IMR-90 (cell line): ENCODE measurements at regions not wholly inside any gene's neighbourhood (a gene's known extent, or its start where the extent isn't known, plus 50 kb on each side); places are given as distances from the start of the nearest gene placed in this dataset.

Experiments
- ATAC-seq: fragments of 200-7000 bp; cut with Tn5 transposase; 2 replicates; pipeline ENCODE4 v1.9.1; 2020; ENCODE audit warnings: low read depth, mild to moderate bottlenecking, moderate library complexity
- BruUV-seq: library from RNA; stranded (reverse); fragments of 400-500 nt; replicated peaks from 2 replicates; lab custom pipeline; 2021; lab: Mats Ljungman, UMichigan
- CTCF ChIA-PET: fragments of 300-600 bp; formaldehyde crosslinking; extraction: SDS; loops from one replicate; lab custom pipeline; 2021; ENCODE audit warnings: antibody characterized with exemption; lab: Yijun Ruan, JAX
- POLR2A ChIA-PET: fragments of 300-600 bp; sonication (Branson Sonifier 250); formaldehyde crosslinking; loops from one replicate; lab custom pipeline; 2022; ENCODE audit warnings: antibody characterized with exemption; ENCODE audit not compliant: unreplicated experiment; lab: Charles Lee
- DNase-seq: peaks from one replicate; pipeline ENCODE4 v3.0.0; 2013
- H2AFZ ChIP-seq: replicated peaks from 2 replicates; pipeline ENCODE3; 2013; ENCODE audit warnings: low read length, mild to moderate bottlenecking; ENCODE audit not compliant: poor library complexity
- H2AK5ac ChIP-seq: 2 replicates; pipeline ENCODE4 v1.6.1; 2013; ENCODE audit warnings: low read depth, low read length, inconsistent platforms
- H2AK9ac ChIP-seq: replicated peaks from 2 replicates; pipeline ENCODE3; 2013; ENCODE audit warnings: mild to moderate bottlenecking, low read depth, low read length, moderate library complexity; ENCODE audit not compliant: poor library complexity
- H2BK120ac ChIP-seq: 2 replicates; pipeline ENCODE4 v1.6.1; 2013; ENCODE audit warnings: low read depth, low read length, inconsistent platforms
- H2BK15ac ChIP-seq: 3 replicates; pipeline ENCODE4 v1.6.1; 2013; ENCODE audit warnings: low read depth, low read length, inconsistent platforms
- H2BK20ac ChIP-seq: 2 replicates; pipeline ENCODE4 v1.6.1; 2013; ENCODE audit warnings: low read depth, mild to moderate bottlenecking, inconsistent platforms, low read length, moderate library complexity
- H2BK5ac ChIP-seq: 2 replicates; pipeline ENCODE4 v1.6.1; 2013; ENCODE audit warnings: mild to moderate bottlenecking, low read depth, low read length, inconsistent platforms; ENCODE audit not compliant: poor library complexity, severe bottlenecking
- H3K14ac ChIP-seq: replicated peaks from 2 replicates; pipeline ENCODE4 v1.6.1; 2013; ENCODE audit warnings: low read depth, low read length, inconsistent platforms
- H3K18ac ChIP-seq: 2 replicates; pipeline ENCODE4 v1.6.1; 2013; ENCODE audit warnings: low read depth, low read length, control low read depth
- H3K23ac ChIP-seq: 2 replicates; pipeline ENCODE4 v1.6.1; 2013; ENCODE audit warnings: low read depth, low read length, inconsistent platforms
- H3K27ac ChIP-seq: 2 replicates; pipeline ENCODE4 v1.5.1; 2013; ENCODE audit warnings: mild to moderate bottlenecking, control low read depth, low read length; ENCODE audit not compliant: insufficient read depth
- H3K27me3 ChIP-seq: 2 replicates; pipeline ENCODE4 v1.6.1; 2013; ENCODE audit warnings: low read length; ENCODE audit not compliant: control insufficient read depth, insufficient read depth
- H3K36me3 ChIP-seq: 2 replicates; pipeline ENCODE4 v1.6.1; 2013; ENCODE audit warnings: low read length, mixed read lengths; ENCODE audit not compliant: control insufficient read depth, insufficient read depth
- H3K4ac ChIP-seq: 2 replicates; pipeline ENCODE4 v1.6.1; 2013; ENCODE audit warnings: low read depth, low read length, inconsistent platforms
- H3K4me1 ChIP-seq: 2 replicates; pipeline ENCODE4 v1.6.1; 2013; ENCODE audit warnings: low read length, mixed read lengths; ENCODE audit not compliant: control insufficient read depth, insufficient read depth
- H3K4me2 ChIP-seq: 2 replicates; pipeline ENCODE4 v1.6.1; 2013; ENCODE audit warnings: low read depth, mild to moderate bottlenecking, control low read depth, low read length, moderate library complexity
- H3K4me3 ChIP-seq: 2 replicates; pipeline ENCODE4 v1.5.1; 2013; ENCODE audit warnings: low read depth, mild to moderate bottlenecking, control low read depth, low read length, moderate library complexity; ENCODE audit not compliant: insufficient read depth
- H3K56ac ChIP-seq: 2 replicates; pipeline ENCODE4 v1.6.1; 2013; ENCODE audit warnings: low read length, inconsistent platforms; ENCODE audit not compliant: insufficient read depth; ENCODE audit errors: extremely low read depth
- H3K79me1 ChIP-seq, 2 experiments: 2 replicates each; pipeline ENCODE4 v1.6.1; 2013; ENCODE audit warnings: low read length in 2 of 2, inconsistent platforms in 1 of 2, low read depth in 1 of 2
- H3K9ac ChIP-seq: 2 replicates; pipeline ENCODE4 v1.6.1; 2013; ENCODE audit warnings: low read depth, low read length, control low read depth
- H3K9me1 ChIP-seq: 2 replicates; pipeline ENCODE4 v1.6.1; 2013; ENCODE audit warnings: low read length, inconsistent platforms; ENCODE audit not compliant: insufficient read depth
- H3K9me3 ChIP-seq: 2 replicates; pipeline ENCODE4 v1.6.1; 2013; ENCODE audit warnings: low read length; ENCODE audit not compliant: control insufficient read depth, insufficient read depth
- H4K20me1 ChIP-seq: 2 replicates; pipeline ENCODE4 v1.6.1; 2013; ENCODE audit warnings: low read length, inconsistent platforms; ENCODE audit not compliant: insufficient read depth
- H4K5ac ChIP-seq: 2 replicates; pipeline ENCODE4 v1.6.1; 2013; ENCODE audit warnings: mild to moderate bottlenecking, low read depth, low read length, control low read depth
- H4K8ac ChIP-seq, 2 experiments: 2 replicates each; pipeline ENCODE4 v1.6.1; 2013; ENCODE audit warnings: low read depth in 2 of 2, low read length in 2 of 2, control low read depth in 1 of 2, inconsistent platforms in 1 of 2
- H4K91ac ChIP-seq: 2 replicates; pipeline ENCODE4 v1.6.1; 2013; ENCODE audit warnings: low read depth, low read length, inconsistent platforms; ENCODE audit not compliant: insufficient read depth
- RFX5 ChIP-seq: IDR thresholded peaks from 2 replicates; pipeline ENCODE4 v1.8.0; 2012; ENCODE audit warnings: low read depth, mild to moderate bottlenecking, low read length, moderate library complexity
- WGBS, 2 experiments: methylation state at CpG; one replicate each; pipeline versions ENCODE4 v1.1.5 to v1.1.7; 2013; ENCODE audit warnings: missing lambda C conversion rate in 2 of 2; ENCODE audit not compliant: insufficient read length in 1 of 2; ENCODE audit errors: extremely low coverage in 2 of 2; 5-methylcytosine and 5-hydroxymethylcytosine counted together
- dilution Hi-C: fragments of 300-500 bp; cut with HindIII; formaldehyde crosslinking; loops from one replicate; pipeline ENCODE4 v1.14.3; 2018; ENCODE audit warnings: low sequenced_read_pairs; ENCODE audit not compliant: unreplicated experiment
- in situ Hi-C: fragments of 300-500 bp; cut with MboI; formaldehyde crosslinking; loops from 3 replicates; pipeline ENCODE4 v1.14.3; 2019; ENCODE audit warnings: low sequenced_read_pairs, inconsistent platforms, mixed read lengths
- intact Hi-C: fragments of 100-400 bp; cut with micrococcal nuclease; formaldehyde crosslinking; loops from 2 replicates; pipeline ENCODE4 v1.10.0; 2022

GRCh38 chr9:126088336-126088735, 238.3 kb upstream of the MVB12B start:
- CTCF ChIA-PET, result no interaction called here
- no peak overlapping the region for H3K14ac ChIP-seq
- H3K9me1 ChIP-seq, result no peaks in the 10 kb centered on the region
- H2AK5ac ChIP-seq, result no peak overlapping the region
- BruUV-seq, result no TSS peak
- no peak overlapping the region for H2AK9ac ChIP-seq
- H3K36me3 ChIP-seq, result no peaks in the 10 kb centered on the region
- no peak for TF ChIP-seq RFX5
- ATAC-seq (no peak), DNase-seq (no peak)
- no peaks in the 10 kb centered on the region for H3K9me3 ChIP-seq
- H4K91ac ChIP-seq, result no peak overlapping the region
- no peak overlapping the region for H3K4me3 ChIP-seq
- no peak overlapping the region for H4K5ac ChIP-seq
- dilution Hi-C loops, result no loop called here
- H3K4ac ChIP-seq, result no peak overlapping the region
- no peak overlapping the region for H2BK20ac ChIP-seq
- no peak overlapping the region for H2BK120ac ChIP-seq
- H3K18ac ChIP-seq, result no peak overlapping the region
- H2BK15ac ChIP-seq, result no peak overlapping the region
- H2BK5ac ChIP-seq, result no peak overlapping the region
- H3K79me1 ChIP-seq, result no peaks in the 10 kb centered on the region
- H3K4me1 ChIP-seq, result no peaks in the 10 kb centered on the region
- no peak overlapping the region for H2AFZ ChIP-seq
- in situ Hi-C loops, result no loop called here
- WGBS, 2 experiments, result no CpG with 5 or more reads among the region's 6 CpGs
- H3K4me2 ChIP-seq, result no peak overlapping the region
- H4K20me1 ChIP-seq, result no peaks in the 10 kb centered on the region
- H3K9ac ChIP-seq, result no peak overlapping the region
- intact Hi-C loops, result no loop called here
- no peak overlapping the region for H4K8ac ChIP-seq
- POLR2A ChIA-PET, result no interaction called here
- no peak overlapping the region for H3K56ac ChIP-seq
- H3K27me3 ChIP-seq, result peaks cover 6% of the 10 kb centered on the region; the same call in 1 of the 2 replicates
- H3K23ac ChIP-seq, result no peak overlapping the region
- H3K27ac ChIP-seq, result no peak overlapping the region
